Naive thymus-derived CD4-positive, alpha-beta T cell (primary cell): ENCODE measurements at regions not wholly inside any gene's neighbourhood (a gene's known extent, or its start where the extent isn't known, plus 50 kb on each side); places are given as distances from the start of the nearest gene placed in this dataset.
"Not testable (repeated sequence)": the region's sequence is repeated elsewhere in the genome, so short reads cannot be mapped to it uniquely, and the experiment has no call there.

Experiments used
- ATAC-seq: fragments of 150-1000 bp; cut with Tn5 transposase; 2 replicates; pipeline ENCODE4 v1.10.0; 2021; ENCODE audit warnings: mild to moderate bottlenecking, moderate library complexity
- CTCF ChIA-PET: fragments of 350-600 bp; sonication (Branson Sonifier 250); formaldehyde crosslinking; loops from one replicate; lab custom pipeline; 2021; ENCODE audit warnings: antibody characterized with exemption; lab: Charles Lee
- POLR2A ChIA-PET: fragments of 350-600 bp; sonication (Branson Sonifier 250); formaldehyde crosslinking; loops from one replicate; lab custom pipeline; 2021; ENCODE audit warnings: antibody characterized with exemption, inconsistent platforms; lab: Charles Lee
- DNase-seq, 9 donors: peaks; one replicate each; pipeline versions ENCODE4 v3.0.0 to v3.0.0-alpha.2; 2020 to 2022; ENCODE audit warnings: mixed read lengths in 1 of 9
- H3K27ac ChIP-seq: one replicate; pipeline ENCODE4 v1.7.0; 2013; ENCODE audit warnings: mild to moderate bottlenecking, low read depth, low read length, moderate library complexity
- H3K27me3 ChIP-seq, 2 donors: one replicate each; pipeline ENCODE4 v1.7.0; 2013; ENCODE audit warnings: low read length in 2 of 2, mild to moderate bottlenecking in 2 of 2, moderate library complexity in 2 of 2; ENCODE audit not compliant: control insufficient read depth in 2 of 2, insufficient read depth in 2 of 2
- H3K36me3 ChIP-seq, 3 experiments: 1 replicate in 2 of 3; 2 replicates in 1 of 3; pipeline ENCODE4 v1.7.0; 2013; ENCODE audit warnings: low read length in 3 of 3, mild to moderate bottlenecking in 3 of 3, moderate library complexity in 1 of 3; ENCODE audit not compliant: insufficient read depth in 3 of 3, control insufficient read depth in 2 of 3
- H3K4me1 ChIP-seq, 2 donors: one replicate each; pipeline ENCODE4 v1.7.0; 2013; ENCODE audit warnings: low read length in 2 of 2, mild to moderate bottlenecking in 2 of 2, moderate library complexity in 1 of 2; ENCODE audit not compliant: control insufficient read depth in 2 of 2, insufficient read depth in 2 of 2
- H3K4me3 ChIP-seq: 2 replicates; pipeline ENCODE4 v1.7.0; 2013; ENCODE audit warnings: mild to moderate bottlenecking, low read length
- H3K9me3 ChIP-seq, 3 experiments: 1 replicate in 2 of 3; 2 replicates in 1 of 3; pipeline ENCODE4 v1.7.0; 2013; ENCODE audit warnings: low read length in 3 of 3; ENCODE audit not compliant: control insufficient read depth in 2 of 3
- H3K27ac Mint-ChIP-seq, 9 donors: one replicate each; pipeline ENCODE4 v1.8.0; 2020 to 2022; ENCODE audit warnings: mixed read lengths in 9 of 9, mild to moderate bottlenecking in 8 of 9, moderate library complexity in 5 of 9, inconsistent platforms in 2 of 9
- H3K27me3 Mint-ChIP-seq, 5 donors: one replicate each; pipeline ENCODE4 v1.8.0; 2021 to 2022; ENCODE audit warnings: mixed read lengths in 5 of 5, mild to moderate bottlenecking in 1 of 5
- H3K36me3 Mint-ChIP-seq, 5 donors: one replicate each; pipeline ENCODE4 v1.8.0; 2020 to 2022; ENCODE audit warnings: mixed read lengths in 5 of 5, mild to moderate bottlenecking in 3 of 5, inconsistent platforms in 1 of 5
- H3K4me1 Mint-ChIP-seq, 7 donors: one replicate each; pipeline ENCODE4 v1.8.0; 2020 to 2022; ENCODE audit warnings: mixed read lengths in 7 of 7, mild to moderate bottlenecking in 3 of 7, inconsistent platforms in 1 of 7
- H3K4me3 Mint-ChIP-seq, 10 donors: one replicate each; pipeline ENCODE4 v1.8.0; 2020 to 2022; ENCODE audit warnings: mild to moderate bottlenecking in 10 of 10, mixed read lengths in 10 of 10, moderate library complexity in 6 of 10, inconsistent platforms in 2 of 10
- H3K9me3 Mint-ChIP-seq, 11 donors: one replicate each; pipeline ENCODE4 v1.8.0; 2020 to 2022; ENCODE audit warnings: mixed read lengths in 11 of 11, mild to moderate bottlenecking in 4 of 11, inconsistent platforms in 1 of 11, moderate library complexity in 1 of 11
- intact Hi-C, 2 donors: fragments of 100-400 bp; cut with micrococcal nuclease; formaldehyde crosslinking; loops; one replicate each; pipeline ENCODE4 v1.15.1; 2023

DNA sequence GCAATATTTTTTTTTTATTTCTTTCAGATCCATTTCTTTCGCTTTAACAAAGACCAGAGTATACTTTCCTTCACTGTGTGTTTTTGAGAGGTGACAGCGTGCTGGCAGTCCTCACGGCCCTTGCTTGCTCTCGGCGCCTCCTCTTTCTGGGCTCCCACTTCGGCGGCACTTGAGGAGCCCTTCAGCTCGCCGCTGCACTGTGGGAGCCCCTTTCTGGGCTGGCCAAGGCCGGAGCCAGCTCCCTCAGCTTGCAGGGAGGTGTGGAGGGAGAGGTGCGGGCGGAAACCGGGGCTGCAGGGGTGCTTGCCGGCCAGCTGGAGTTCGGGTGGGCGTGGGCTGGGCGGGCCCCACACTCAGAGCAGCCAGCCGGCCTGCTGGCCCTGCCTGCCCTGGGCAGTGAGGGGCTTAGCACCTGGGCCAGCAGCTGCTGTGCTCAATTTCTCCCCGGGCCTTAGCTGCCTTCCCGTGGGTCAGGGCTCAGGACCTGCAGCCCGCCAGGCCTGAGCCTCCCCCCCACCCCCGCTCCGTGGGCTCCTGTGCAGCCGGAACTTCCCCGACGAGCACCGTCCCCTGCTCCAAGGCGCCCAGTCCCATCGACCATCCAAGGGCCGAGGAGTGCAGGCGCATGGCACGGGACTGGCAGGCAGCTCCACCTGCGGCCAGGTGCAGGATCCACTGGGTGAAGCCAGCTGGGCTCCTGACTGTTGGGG is 1490.6 kb downstream of the OTOL1 start:
- H3K27me3 Mint-ChIP-seq, H3K27ac Mint-ChIP-seq, H3K27me3 ChIP-seq, H3K36me3 Mint-ChIP-seq, ATAC-seq, H3K4me3 Mint-ChIP-seq, CTCF ChIA-PET, H3K4me3 ChIP-seq, DNase-seq, H3K27ac ChIP-seq, H3K36me3 ChIP-seq, H3K9me3 ChIP-seq, H3K4me1 Mint-ChIP-seq, H3K4me1 ChIP-seq, POLR2A ChIA-PET, intact Hi-C loops: not testable (repeated sequence)
- peaks cover 0 to 18% (median 8%) of the 10 kb centered on the region in 11 donors for H3K9me3 Mint-ChIP-seq

DNA sequence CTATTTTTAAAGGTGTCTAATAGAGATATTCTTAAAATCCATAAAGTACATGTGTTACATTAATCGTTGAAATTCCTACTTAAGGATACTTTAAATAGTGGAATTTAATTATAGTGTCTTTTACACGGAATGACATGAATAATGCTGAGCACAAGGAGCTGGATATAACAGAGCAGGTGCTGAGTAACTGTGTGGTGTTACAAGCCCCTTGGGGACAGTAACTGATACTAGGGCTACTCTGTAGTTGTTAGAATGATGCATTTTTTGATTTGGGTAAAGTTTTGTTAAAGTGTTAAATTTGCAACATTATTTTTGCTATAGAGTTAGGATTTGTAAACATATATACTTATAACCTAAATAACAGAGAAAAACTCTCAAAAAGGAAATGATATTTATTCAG is 1496.1 kb downstream of the OTOL1 start:
- H3K27me3 ChIP-seq: no peaks in the 10 kb centered on the region
- no peak overlapping the region for H3K27ac Mint-ChIP-seq
- H3K4me3 ChIP-seq: no peak overlapping the region
- H3K4me1 Mint-ChIP-seq: no peaks in the 10 kb centered on the region
- no peaks in the 10 kb centered on the region for H3K4me1 ChIP-seq
- ATAC-seq (no peak), DNase-seq (no peak)
- H3K36me3 Mint-ChIP-seq: no peaks in the 10 kb centered on the region
- no peak overlapping the region for H3K27ac ChIP-seq
- H3K9me3 Mint-ChIP-seq: peaks cover 0 to 29% (median 10%) of the 10 kb centered on the region in 11 donors
- H3K4me3 Mint-ChIP-seq: no peak overlapping the region
- H3K9me3 ChIP-seq: peaks cover 0 to 3% (median 0%) of the 10 kb centered on the region in 3 experiments
- no peaks in the 10 kb centered on the region for H3K36me3 ChIP-seq
- no peaks in the 10 kb centered on the region for H3K27me3 Mint-ChIP-seq
- POLR2A ChIA-PET: no interaction called here
- CTCF ChIA-PET: no interaction called here
- intact Hi-C loops: no loop called here

DNA sequence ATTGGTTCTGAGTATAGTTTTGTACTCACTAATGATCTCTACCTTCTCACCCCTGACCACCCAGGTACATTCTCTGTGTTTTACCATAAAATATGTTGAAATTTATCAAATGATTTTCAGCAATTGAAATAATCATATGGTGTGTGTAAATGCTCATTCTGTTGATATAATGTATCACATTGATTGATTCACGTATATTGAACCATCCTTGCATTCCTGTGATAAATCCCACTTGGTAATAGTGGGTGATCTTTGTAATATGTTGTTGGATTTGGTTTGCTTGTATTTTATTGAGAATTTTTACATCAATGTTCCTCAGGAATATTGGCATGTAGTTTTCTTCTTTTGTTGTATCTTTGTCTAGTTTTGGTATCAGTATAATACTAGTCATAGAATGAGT is 1497.6 kb downstream of the OTOL1 start:
- no peaks in the 10 kb centered on the region for H3K4me1 Mint-ChIP-seq
- ATAC-seq (no peak), DNase-seq (peak in 1 of 9 donors; percentile 1)
- no peaks in the 10 kb centered on the region for H3K4me1 ChIP-seq
- CTCF ChIA-PET: no interaction called here
- intact Hi-C loops: loop anchor here in 1 of 2 donors (2.0 kb wide), 1 partner anchor 15 kb away; no protein-coding TSS in a partner anchor
- H3K4me3 ChIP-seq: no peak overlapping the region
- H3K4me3 Mint-ChIP-seq: no peak overlapping the region
- POLR2A ChIA-PET: no interaction called here
- H3K36me3 Mint-ChIP-seq: no peaks in the 10 kb centered on the region
- no peaks in the 10 kb centered on the region for H3K27me3 Mint-ChIP-seq
- no peak overlapping the region for H3K27ac Mint-ChIP-seq
- peaks cover 0 to 29% (median 10%) of the 10 kb centered on the region in 11 donors for H3K9me3 Mint-ChIP-seq
- H3K36me3 ChIP-seq: no peaks in the 10 kb centered on the region
- no peaks in the 10 kb centered on the region for H3K27me3 ChIP-seq
- peaks cover 0 to 3% (median 0%) of the 10 kb centered on the region in 3 experiments for H3K9me3 ChIP-seq
- H3K27ac ChIP-seq: no peak overlapping the region

DNA sequence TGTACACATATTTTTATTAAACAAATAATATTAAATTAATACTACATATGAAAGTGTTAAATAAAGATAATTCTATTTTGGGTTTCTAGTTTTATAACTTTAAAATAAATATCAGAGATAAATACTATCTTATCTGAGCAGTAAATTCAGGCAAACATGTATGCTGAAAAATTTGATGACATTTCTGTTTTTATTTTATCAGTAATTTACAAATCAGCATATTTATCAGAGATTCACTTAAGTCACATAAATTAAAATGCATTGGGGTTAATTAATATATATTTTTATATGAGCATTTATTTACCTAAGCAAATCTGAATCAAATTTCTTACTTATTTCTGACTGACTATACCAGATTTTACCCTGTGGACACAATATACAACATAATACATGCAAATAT is 1499.8 kb downstream of the OTOL1 start:
- H3K36me3 Mint-ChIP-seq: no peaks in the 10 kb centered on the region
- H3K4me1 Mint-ChIP-seq: no peaks in the 10 kb centered on the region
- H3K4me1 ChIP-seq: no peaks in the 10 kb centered on the region
- H3K27me3 Mint-ChIP-seq: no peaks in the 10 kb centered on the region
- H3K9me3 Mint-ChIP-seq: peaks cover 0 to 29% (median 9%) of the 10 kb centered on the region in 11 donors
- ChIA-PET CTCF (no interaction called here), POLR2A (no interaction called here)
- H3K4me3 Mint-ChIP-seq: no peak overlapping the region
- H3K27ac ChIP-seq: no peak overlapping the region
- H3K9me3 ChIP-seq: peaks cover 0 to 3% (median 0%) of the 10 kb centered on the region in 3 experiments
- no peaks in the 10 kb centered on the region for H3K27me3 ChIP-seq
- H3K36me3 ChIP-seq: no peaks in the 10 kb centered on the region
- no peak overlapping the region for H3K4me3 ChIP-seq
- no peak for ATAC-seq
- DNase-seq: no peak
- intact Hi-C loops: no loop called here
- H3K27ac Mint-ChIP-seq: no peak overlapping the region

DNA sequence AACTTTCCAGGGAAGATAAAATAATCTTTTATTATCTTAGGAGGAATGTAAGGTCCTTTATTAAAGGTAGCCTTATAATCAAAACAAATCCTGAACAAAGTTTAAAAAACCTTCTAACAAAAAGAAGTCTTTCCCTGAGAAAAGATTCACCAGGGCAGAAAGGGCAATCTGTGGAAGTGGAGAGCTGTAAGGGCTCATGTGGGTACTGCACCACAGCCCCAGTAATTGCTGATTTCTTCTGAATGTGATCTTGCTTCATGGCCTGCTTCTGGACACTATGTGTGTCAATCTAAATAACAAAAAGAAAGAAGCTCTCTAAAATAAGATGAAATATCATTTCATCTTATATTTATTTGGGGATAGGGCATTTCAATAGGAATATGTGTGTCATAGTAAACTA is 1501.6 kb downstream of the OTOL1 start:
- peaks cover 0 to 3% (median 0%) of the 10 kb centered on the region in 3 experiments for H3K9me3 ChIP-seq
- intact Hi-C loops: loop anchor here (1.0 kb wide), 2 partner anchors 8 to 9 kb away; no protein-coding TSS in a partner anchor
- no peak overlapping the region for H3K4me3 ChIP-seq
- H3K27me3 ChIP-seq: no peaks in the 10 kb centered on the region
- Mint-ChIP-seq H3K4me3 (no peak overlapping the region), H3K4me1 (no peaks in the 10 kb centered on the region), H3K27ac (no peak overlapping the region), H3K36me3 (no peaks in the 10 kb centered on the region), H3K9me3 (peaks cover 0 to 22% (median 10%) of the 10 kb centered on the region in 11 donors), H3K27me3 (no peaks in the 10 kb centered on the region)
- POLR2A ChIA-PET: no interaction called here
- DNase-seq (no peak), ATAC-seq (no peak)
- H3K36me3 ChIP-seq: no peaks in the 10 kb centered on the region
- H3K4me1 ChIP-seq: no peaks in the 10 kb centered on the region
- CTCF ChIA-PET: no interaction called here
- H3K27ac ChIP-seq: no peak overlapping the region

DNA sequence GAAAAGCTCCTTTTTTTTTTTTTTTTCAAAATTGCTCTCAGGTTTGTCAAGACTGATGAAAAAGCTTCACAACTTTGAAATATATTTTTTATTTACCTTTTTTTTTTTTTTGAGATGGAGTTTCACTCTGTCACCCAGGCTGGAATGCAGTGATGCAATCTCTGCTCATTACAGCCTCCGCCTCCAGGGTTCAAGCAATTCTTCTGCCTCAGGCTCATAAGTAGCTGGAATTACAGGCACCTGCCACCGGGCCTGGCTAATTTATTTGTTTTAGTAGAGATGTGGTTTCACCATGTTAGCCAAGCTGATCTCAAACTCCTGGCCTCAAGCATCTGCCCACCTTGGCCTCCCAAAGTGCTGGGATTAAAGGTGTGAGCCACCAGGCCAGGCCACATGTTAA is 1515.0 kb downstream of the OTOL1 start:
- no peaks in the 10 kb centered on the region for H3K4me1 Mint-ChIP-seq

DNA sequence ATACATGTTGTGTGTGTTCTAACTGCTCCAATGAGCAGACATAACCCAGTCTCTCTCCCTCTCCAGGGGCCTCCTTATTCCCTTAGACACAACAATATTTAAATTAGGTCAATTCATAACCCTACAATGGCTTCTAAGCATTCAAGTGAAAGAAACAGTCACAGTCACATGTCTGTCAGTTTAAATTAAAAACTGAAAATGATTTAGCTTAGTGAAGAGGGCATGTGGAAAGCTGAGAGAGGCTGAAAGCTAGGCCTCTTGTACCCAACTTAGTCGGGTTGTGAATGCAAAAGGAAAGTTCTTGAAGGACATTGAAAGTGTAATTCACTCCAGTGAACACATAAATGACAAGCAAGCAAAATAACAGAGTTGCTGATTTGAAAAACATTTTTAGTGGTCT is 1519.6 kb downstream of the OTOL1 start:
- H3K27ac Mint-ChIP-seq: no peak overlapping the region
- no peaks in the 10 kb centered on the region for H3K9me3 ChIP-seq
- DNase-seq (no peak), ATAC-seq (no peak)
- no peaks in the 10 kb centered on the region for H3K4me1 Mint-ChIP-seq
- no peaks in the 10 kb centered on the region for H3K36me3 ChIP-seq
- H3K4me1 ChIP-seq: no peaks in the 10 kb centered on the region
- H3K9me3 Mint-ChIP-seq: peaks cover 0 to 13% (median 5%) of the 10 kb centered on the region in 11 donors
- CTCF ChIA-PET: no interaction called here
- intact Hi-C loops: no loop called here
- no peaks in the 10 kb centered on the region for H3K36me3 Mint-ChIP-seq
- no peak overlapping the region for H3K27ac ChIP-seq
- H3K27me3 Mint-ChIP-seq: no peaks in the 10 kb centered on the region
- no peaks in the 10 kb centered on the region for H3K27me3 ChIP-seq
- POLR2A ChIA-PET: no interaction called here
- no peak overlapping the region for H3K4me3 ChIP-seq
- no peak overlapping the region for H3K4me3 Mint-ChIP-seq

More for the DNA sequence above, 1515.0 kb downstream of the OTOL1 start:
- Mint-ChIP-seq H3K27me3 (no peaks in the 10 kb centered on the region), H3K9me3 (peaks cover 0 to 15% (median 3%) of the 10 kb centered on the region in 11 donors), H3K4me3 (no peak overlapping the region), H3K36me3 (no peaks in the 10 kb centered on the region), H3K27ac (no peak overlapping the region)
- DNase-seq (no peak), ATAC-seq (no peak)
- ChIA-PET POLR2A (no interaction called here), CTCF (interaction anchor here (0.6 kb wide), 1 partner anchor 275 kb away, joined by 4 read pairs; no protein-coding TSS in a partner anchor)
- no peak overlapping the region for H3K27ac ChIP-seq
- no peaks in the 10 kb centered on the region for H3K9me3 ChIP-seq
- no peaks in the 10 kb centered on the region for H3K36me3 ChIP-seq
- H3K27me3 ChIP-seq: no peaks in the 10 kb centered on the region
- no peaks in the 10 kb centered on the region for H3K4me1 ChIP-seq
- no peak overlapping the region for H3K4me3 ChIP-seq
- intact Hi-C loops: no loop called here
